RKO (cell line): ENCODE measurements at regions not wholly inside any gene's neighbourhood (a gene's known extent, or its start where the extent isn't known, plus 50 kb on each side); places are given as distances from the start of the nearest gene placed in this dataset.
"Not testable (repeated sequence)": the region's sequence is repeated elsewhere in the genome, so short reads cannot be mapped to it uniquely, and the experiment has no call there.

Experiments
- DNase-seq: peaks from one replicate; pipeline ENCODE4 v3.0.0-alpha.2; 2016; ENCODE audit warnings: low spot score

DNA sequence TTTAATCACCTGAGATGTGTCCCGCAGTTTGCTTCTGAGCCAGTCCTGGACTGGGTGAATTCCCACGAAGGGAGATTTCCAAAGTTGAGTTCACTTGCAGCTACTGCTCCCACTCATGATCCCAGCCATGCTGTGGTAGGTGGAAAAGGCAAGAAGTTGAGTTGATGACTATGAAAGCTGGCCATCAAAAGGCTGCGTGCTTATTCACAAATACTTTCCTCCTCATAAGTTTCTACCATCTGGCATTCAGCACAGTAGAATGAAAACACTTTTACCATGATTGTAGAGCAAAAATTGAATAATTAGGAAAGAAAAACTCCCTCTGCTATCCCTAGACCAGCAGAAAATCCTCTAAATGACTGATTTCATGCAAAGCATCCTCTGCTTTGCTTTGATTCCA, 281.8 kb downstream of the INHBA start:
- DNase-seq, result no peak

DNA sequence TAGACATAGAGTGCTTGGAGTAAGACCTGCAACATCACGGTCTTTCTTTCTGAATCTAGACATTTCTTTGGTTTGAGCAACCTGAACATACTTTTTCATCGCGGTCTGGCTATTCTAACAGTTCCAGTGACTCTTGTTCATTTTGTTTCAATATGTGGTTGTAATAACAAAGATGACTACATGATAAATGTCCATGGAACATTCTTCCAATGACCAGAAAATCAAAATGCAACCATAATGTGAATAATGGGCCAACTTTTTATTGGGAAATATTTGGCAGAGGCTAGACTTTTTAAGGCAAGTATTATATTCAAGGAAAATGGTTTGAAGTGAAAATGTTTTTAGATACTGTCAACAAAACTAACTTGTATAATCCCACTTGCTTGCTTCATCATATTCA, 282.5 kb downstream of the INHBA start:
- DNase-seq, result no peak

DNA sequence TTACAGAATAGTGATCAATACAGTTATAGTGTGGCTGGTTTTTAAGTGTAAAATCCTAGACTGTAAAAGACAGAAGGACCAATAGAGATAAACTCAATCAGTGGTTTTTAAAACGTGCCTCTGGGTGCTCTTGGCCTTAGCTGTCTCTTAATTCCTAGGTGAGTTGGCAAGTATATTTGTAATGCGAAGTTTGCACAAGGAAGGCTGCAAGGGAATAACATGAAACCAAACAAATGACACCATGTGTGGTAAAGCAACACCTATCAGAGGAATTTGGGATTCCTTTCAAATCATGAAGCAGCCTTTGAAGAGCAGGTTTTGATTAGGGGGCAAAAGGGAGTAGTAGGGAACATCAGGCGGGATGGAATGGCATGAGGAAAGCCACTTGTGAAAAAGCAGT, 284.6 kb downstream of the INHBA start:
- DNase-seq, result no peak

DNA sequence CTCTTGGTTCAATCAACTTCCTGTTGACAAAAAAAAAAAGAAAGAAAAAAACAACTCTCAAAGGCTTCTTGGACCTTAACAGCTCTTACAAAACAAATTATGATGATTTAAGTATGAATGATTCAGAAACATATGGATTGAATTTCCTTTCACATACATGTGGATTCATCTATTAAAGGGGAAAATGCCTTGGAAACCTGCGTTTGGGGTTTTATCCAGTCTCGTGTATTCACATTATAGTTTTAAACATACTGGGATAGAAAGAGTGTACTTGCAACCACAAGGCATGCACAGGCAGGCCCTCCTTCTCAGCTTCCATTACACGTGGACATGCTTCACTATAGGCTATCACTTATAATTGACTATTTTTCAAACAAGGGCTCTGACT, 286.7 kb downstream of the INHBA start:
- DNase-seq, result no peak

DNA sequence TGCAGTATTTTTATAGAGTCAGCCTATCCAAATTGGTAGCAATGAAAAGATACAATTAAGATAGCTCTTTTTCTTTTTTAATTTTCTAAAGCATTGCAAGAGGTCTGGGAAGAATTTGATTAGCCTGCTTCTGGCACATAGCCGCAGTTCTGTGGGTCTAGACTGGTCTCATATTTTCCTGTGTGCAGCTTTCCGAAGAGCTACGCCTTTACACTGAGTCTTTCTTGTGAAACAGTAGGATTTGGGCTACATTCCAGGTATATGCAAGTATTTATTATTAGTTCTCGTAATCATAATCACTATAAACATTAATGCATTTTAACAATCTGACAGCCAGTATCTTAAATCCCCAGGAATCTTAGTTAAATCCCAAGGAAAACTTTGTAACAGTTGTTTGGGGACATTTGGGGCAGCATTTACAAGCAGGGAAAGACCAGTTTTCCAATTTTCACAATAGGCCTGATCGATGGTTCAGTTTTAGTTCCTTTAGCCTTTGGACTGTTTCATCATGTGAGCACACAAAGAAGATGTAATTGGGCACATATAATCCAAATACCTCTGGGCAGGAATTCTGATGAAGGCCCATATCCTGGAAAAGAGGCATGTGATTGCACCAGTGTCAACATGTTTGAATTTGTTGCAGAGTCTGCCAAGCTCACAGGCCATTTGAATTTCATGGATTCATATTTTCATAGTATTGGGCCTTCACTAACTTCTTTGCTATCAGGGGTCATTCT, 287.3 kb downstream of the INHBA start:
- no peak for DNase-seq

DNA sequence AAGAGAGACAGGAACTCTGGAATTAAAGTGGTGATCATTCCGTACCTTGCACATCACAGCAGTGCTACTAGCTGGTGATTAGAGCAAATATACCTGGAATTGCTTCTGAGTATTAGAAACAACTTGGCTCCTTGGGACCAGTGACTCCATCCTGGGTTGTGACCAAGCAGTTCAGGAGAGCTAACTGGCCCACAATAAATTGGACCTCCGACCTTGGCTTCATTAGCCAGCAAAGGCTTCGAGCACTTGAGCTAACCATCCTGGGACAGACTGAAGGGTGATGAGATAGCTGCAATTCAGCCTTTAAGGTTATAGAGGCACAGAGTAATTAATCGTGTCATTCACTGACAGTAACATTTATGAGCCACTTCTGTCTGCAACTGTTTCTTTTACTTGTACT, 287.8 kb downstream of the INHBA start:
- DNase-seq, result no peak

DNA sequence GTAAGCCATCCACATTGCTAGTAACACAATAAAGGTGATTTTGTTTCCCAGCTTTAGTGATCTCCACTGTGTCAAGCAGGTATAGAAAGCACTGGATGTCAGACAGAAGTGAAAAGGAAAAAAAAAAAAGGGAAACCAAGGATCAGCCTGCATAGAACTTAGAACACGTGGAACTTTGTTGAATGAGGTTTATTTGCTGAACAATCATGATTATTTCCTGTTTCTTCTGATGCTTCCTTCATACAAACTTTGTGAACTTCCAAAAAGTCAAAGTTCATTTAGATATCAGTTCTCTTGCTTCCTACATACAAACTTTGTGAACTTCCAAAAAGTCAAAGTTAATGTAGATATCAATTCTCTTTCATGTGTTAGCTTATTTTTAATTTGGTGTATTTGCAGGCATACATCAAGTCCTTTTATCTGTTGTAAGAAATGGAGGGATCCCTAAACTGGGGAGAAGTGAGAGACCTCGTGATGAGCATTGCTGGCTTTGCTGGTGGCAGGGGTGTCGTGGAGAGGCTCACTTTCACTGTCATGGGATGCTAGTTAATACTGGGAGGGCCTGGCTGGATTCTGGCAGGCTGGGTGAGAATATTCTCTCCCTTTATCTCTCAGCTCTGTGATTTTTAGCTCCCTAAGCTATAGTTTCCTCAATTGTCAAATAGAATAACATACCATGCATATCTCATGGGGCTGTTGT, 298.4 kb downstream of the INHBA start:
- no peak for DNase-seq

DNA sequence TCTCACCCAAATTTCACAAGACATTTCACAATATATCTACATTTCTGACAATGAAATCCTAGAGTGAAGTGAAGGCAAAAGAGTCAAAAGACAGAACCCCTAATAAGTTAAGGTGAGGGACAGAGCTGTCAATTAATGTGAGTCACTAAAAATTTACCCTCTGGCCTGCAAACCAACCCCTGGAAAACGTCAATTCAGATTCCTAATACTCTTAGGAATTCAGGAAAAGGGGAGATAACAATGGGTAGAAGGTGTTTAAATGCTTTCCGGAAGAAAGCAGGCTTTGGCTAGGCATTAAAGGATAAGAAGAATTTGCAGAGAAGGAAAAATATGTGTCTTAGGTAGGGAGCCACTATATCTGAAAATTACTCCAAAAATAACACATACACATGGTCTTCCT, 299.6 kb downstream of the INHBA start:
- DNase-seq, result no peak

DNA sequence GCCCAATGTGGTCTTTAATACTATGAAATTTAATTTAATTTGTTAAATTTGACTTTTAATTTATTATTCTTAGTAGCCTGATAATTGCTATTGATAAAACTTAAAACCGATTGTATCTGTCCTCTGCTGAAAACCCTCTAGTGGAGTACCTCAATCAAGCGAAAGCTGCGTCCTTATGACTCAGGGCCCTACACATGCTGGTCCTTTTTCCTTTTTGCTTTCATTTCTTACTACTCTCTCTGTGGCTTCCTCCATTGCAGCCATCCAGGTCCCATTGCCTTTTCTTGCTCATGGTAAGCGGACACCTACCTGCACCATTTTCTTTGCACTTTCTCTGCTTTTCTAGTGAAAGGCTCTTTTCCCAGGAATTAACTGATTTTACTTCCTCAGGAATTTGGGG, 301.1 kb downstream of the INHBA start:
- DNase-seq, result no peak

DNA sequence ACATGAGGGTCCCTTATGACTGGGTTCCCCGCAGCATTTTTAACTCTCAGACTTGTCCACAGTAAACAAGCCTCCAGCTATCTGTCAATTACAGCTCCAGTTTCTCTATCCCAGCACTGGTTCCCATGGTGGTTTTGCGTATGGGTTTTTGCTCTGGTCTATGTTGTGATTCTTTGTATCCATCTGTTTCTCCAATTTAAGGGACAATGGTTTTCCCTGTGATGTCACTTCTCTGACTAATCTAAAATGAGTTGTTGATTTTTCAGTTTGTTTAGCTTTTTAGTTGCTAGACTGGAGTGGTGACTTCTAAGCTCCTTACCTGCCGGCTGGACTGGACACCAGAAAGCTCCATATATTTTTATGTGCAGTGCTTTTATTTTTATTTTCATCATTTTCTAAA, 303.7 kb downstream of the INHBA start:
- no peak for DNase-seq

DNA sequence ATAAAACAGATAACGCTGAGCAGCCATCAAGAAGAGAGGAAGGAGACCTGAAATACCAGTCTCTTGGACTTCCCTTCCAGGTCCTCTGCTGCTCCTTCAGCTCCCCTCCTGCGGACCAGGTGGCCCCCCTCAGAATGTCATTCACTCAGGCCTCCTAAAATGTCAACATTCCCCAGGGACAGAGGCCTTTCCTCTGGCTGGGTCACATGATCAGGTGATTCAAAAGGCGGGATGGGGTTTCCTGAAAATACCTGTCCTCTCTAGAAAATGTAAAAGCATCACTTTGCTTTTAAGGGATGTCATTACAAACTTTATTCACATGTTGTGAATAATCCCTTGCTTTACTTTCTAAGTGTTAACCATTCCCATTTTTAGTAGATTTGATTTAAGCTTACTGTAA, 311.1 kb downstream of the INHBA start:
- DNase-seq, result no peak

DNA sequence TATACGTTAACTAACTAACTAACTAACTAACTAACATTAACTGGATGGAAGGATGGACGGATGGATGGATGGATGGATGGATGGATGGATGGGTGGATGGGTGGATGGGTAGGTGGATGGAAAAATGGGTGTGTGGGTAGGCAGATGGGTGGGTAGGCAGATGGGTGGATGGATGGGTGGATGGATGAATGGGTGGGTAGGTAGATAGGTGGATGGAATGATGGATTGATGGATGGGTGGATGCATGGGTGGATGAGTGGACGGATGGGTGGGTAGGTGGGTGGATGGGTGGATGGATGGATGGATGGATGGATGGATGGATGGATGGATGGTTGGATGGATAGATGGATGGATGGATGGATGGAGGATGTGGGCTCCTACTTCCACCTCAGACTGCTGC, 314.0 kb downstream of the INHBA start:
- DNase-seq, result not testable (repeated sequence)

DNA sequence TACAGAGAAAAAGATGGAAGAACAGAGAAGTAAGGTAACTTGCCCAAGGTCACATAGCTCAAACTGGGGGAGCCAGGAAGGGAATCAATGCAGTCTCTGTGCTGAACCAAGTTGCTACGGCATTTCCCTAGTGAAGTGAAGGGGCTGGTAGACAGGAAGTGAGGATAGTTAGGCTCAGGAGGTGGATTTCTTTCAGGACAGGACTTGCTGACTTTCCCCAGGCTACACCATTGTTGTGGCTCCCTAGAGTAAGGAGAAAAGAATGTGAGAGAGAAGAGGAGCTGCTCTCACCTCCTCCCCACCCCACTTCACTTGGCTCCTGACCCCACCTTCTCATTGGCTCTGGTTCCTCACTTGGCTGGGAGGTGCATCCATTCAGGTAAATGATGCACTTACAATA, 316.9 kb downstream of the INHBA start:
- DNase-seq, result no peak

DNA sequence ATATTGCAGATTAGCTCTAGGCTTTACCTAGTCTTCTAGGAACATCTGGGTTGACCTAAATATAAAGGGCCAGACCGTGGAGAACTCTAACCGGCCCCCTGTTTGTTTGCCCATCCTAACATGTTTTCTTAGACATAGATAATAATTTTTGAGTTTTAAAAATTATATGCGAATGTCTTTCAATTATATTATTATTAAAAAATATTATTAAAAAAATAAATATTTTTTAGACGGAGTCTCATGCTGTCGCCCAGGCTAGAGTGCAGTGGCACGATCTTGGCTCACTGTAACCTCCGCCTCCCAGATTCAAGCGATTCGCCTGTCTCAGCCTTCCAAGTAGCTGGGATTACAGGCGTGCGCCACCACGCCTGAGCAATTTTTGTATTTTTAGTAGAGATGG, 318.5 kb downstream of the INHBA start:
- DNase-seq, result no peak

DNA sequence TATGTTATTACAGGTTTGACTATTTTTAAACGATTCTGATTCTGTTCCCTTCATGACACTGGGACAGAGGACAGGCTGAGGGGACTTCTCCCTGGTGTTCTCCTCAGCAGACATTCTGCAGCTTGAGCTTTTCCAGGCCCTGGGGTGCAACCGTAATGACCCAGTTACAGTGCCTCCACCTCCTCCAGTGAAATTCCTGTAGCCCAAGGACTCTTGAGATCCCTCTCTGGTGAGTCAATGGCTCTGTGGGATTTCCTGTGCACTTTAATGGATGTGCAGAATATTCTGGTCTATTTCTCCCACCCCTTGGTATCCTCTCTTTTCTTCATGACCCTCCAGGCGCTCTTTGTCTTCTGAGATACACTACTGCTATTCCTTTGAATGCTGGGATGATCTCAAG, 319.3 kb downstream of the INHBA start:
- no peak for DNase-seq

DNA sequence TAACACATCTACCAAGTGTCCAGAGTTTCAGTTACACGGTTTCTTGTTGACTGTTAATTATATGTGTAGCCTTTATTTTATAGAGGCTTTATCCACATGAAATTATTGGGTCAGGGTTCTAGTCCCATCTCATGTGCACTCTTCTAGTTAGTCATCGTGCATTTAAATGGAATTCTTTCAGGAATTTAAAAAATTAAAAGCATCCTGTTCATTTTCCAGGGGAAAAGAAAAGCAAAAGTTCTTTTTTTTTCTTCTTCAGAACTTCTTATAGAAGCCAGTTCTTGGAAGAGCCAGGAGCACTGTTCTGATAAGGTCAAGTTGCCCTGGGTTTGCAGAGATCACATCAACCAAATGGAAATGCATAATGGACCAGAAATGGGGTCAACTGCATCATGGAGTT, 324.7 kb downstream of the INHBA start:
- DNase-seq, result no peak

DNA sequence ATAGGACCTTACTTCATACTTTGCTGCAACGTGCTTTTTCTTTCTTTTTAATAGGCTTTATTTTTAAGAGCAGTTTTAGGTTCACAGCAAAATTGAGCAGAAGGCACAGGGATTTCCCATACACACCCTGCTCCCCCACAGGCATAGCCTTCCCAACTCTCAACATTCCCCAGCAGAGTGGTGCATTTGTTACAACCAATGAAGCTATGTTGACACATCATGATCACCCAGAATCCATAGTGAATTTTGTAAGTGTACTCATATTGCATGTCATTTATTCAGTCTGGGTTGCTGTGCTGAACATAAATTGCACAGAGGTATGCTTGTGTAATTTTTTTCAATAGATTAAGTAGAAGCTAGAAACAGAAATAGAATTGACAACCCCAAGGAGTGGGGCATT, 327.3 kb downstream of the INHBA start:
- DNase-seq, result no peak

DNA sequence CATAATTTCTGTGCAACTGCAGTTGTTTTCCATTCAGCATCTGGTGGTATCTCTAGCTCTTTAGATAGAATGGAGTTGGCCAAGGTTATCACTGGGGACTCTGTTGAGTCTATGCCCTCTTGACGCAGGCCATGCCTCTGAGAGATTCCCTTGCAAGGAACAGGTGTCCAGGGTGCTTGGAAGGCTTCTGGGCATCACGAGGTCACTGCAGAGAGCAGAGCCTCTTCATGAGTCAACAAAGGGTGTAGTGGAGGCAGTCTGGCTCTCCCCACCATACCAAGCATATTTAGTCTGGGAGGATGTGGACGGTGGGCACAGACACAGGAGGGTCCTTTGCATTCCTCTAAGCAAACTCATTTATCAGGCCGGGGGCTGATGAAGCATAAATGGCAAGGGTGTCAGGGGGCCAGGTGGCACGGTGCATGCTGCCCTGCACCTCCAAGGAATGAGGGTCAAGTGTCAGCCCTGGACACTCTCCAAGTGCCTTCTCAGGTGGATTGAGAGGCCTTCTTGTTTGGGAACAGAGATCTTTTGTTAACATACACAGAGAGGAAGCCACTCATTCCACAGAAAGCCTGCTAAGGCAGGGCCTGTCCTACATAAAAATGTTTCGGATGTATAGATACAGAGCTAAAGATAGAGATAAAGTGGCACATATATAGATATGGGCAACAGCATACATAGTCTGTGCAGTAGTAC, 328.6 kb downstream of the INHBA start:
- DNase-seq, result no peak

DNA sequence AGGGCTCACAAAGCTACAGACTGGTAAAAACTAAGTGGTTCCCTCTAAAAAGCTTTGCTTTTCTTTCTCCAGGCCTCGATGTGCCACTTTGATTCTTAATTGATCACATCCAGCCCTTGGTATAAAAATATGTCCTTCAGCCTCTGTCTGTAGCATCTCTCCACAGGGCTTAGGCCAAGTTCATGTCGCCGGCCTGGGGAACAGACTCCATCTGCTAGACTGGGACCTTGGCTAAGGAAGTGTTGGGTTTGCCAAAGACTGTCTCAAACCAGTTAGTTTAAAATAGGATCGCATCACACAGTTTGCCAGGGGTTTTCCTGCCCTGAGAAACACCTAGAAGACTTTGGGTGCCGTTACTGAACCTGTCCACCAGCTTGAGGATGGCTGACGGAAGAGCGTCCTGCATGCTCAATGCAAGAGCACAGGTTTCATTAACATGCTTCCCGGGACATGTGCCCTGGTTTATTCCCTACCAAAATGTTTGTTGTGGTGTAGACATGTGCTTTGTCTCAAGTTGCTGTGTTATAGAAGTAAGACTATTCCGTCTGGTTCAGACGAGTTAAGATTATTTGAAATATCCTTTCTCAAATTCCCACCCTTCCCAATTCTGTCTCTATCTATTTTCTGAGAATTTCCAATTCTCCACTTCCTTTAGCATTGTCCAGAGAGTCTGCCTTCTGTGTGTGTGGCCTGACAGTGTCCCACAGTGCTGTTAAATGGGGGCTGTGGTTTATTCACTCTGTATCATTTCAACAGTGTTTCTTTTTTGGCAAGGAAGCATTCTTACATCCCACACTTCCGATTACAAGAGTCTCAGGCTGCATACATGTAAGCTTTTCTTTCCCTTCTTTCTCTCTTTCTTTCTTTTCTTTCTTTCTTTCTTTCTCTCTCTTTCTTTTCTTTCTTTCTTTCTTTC, 334.7 kb downstream of the INHBA start:
- DNase-seq, result no peak

DNA sequence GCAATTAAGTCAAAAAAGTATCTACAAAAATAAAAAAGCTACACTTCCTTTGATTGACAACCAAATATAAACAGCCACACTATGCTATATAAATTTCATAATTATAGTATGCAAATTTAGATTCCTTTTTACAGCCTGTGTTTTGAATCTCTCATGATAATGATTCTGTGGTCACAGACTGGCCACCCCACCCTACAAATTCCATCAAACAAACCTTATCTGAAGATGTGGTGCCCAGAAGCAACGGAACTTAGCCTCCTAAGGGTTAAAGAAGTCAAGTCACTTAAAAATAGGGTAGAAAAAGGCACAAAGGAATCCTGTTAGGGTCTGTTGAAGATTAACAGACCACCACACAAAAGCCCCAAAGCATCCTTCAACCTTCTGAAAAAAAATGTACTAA, 351.8 kb downstream of the INHBA start:
- no peak for DNase-seq

DNA sequence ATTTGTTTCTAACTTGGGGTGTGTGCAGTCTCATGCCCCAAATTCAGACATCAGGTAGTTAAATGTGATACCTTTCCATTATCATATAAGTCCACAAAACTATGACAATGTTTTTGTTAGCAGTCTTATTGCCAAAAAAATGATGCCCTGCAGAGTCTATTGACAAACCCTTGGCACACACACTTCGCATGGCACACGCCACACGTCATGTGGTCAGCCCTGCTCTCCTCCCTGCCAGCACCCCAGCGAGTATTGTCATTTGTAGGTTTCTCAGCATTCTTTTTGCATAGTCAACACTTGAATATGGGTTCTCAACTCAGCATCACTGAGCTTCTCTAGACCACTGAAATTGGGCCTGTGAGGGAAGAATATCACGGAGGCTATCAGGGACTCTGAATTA, 356.0 kb downstream of the INHBA start:
- no peak for DNase-seq

DNA sequence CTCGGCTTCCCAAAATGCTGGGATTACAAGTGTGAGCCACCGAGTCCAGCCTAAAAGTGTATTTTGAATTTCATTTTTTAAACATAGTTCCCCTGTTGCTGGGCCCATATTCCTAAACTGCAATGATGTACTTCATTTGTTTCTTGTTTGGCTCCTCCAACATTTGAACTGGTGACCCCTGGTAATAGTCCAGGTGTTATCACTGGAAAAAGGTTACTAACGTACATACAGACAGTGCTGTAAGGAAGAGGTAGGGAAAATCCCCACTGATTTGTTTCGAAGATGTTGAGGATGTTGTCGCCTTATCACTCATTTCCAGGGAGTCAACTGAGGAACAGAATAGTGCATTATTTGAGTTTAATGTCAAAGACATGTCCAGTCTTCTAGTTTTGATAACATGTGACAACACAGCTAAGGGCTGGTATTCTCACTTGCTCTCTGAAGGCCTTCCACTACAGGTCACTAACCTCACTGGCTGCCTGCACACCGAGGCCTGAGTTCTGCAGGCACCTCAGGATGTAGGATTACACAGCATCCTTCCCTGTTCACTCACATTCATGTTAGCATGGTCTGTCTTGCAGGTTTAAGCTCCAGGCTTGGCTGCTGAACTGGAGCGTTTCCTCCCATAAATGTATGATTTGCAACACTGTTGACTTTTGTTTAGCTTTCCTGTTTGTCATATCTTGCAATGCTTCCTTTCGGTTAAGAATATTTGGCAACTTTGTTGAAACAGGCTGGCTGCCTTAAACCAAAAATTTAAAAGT, 362.8 kb downstream of the INHBA start:
- DNase-seq, result no peak
